ENCODE measurements at regions not wholly inside any gene's neighbourhood (a gene's known extent, or its start where the extent isn't known, plus 50 kb on each side); places are given as distances from the start of the nearest gene placed in this dataset.

DNA sequence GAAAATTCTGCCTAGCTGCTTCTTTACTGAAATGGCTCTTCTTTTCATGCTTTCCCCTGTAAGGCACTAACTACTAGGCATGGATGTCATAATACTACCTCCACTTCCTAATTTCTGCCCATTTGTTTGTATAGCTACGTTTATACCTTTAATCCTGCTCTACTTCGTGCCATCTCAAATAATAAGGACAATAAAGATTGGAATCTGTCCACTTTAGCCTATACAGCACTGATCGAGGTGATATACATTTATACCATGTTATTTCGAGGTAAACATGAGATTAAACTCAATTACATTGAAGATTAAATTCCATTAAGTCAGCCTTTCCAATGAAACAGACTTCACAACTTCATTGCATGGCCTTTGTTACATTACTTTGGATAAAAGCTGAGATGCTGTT, 390.6 kb upstream of the MARCKS start:
- no peaks in the 10 kb centered on the region for H3K27me3 ChIP-seq
- no peak overlapping the region for H3K4me3 ChIP-seq
- H3K4me1 ChIP-seq = no peaks in the 10 kb centered on the region
- H3K9me3 ChIP-seq = no peaks in the 10 kb centered on the region
- no peak overlapping the region for H3K27ac ChIP-seq
- TF ChIP-seq, protein P1, sequence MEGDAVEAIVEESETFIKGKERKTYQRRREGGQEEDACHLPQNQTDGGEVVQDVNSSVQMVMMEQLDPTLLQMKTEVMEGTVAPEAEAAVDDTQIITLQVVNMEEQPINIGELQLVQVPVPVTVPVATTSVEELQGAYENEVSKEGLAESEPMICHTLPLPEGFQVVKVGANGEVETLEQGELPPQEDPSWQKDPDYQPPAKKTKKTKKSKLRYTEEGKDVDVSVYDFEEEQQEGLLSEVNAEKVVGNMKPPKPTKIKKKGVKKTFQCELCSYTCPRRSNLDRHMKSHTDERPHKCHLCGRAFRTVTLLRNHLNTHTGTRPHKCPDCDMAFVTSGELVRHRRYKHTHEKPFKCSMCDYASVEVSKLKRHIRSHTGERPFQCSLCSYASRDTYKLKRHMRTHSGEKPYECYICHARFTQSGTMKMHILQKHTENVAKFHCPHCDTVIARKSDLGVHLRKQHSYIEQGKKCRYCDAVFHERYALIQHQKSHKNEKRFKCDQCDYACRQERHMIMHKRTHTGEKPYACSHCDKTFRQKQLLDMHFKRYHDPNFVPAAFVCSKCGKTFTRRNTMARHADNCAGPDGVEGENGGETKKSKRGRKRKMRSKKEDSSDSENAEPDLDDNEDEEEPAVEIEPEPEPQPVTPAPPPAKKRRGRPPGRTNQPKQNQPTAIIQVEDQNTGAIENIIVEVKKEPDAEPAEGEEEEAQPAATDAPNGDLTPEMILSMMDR (IDR thresholded peaks at IDR 0.05) = no peak
- TF ChIP-seq POLR2A (IDR thresholded peaks at IDR 0.05) = no peak
- no peaks in the 10 kb centered on the region for H3K36me3 ChIP-seq
- DNase-seq = no peak

DNA sequence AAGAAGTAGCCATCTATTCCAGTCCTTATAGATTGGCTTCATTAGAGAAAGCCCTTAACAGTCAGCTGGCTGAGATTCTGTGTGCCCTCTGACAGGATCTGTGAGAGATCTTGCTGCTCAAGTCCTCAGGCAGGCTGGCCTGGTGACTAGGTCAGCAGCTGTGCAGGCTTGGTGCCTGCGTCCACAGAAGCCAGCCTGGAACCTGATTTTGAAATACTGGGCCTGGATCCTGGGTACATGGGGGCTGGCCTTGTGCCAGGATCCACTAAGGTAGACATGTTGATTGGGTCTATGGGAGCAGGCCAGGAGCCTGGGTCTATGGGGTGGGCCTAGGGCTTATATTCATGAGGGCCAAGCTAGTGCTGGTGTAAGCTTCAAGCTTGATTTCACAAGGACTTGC, 381.8 kb upstream of the MARCKS start:
- no peak for TF ChIP-seq POLR2A (IDR thresholded peaks at IDR 0.05)
- TF ChIP-seq, protein P1 (IDR thresholded peaks at IDR 0.05) = no peak
- Histone ChIP-seq H3K27me3 (no peaks in the 10 kb centered on the region), H3K36me3 (no peaks in the 10 kb centered on the region), H3K27ac (no peak overlapping the region), H3K9me3 (no peaks in the 10 kb centered on the region), H3K4me3 (no peak overlapping the region), H3K4me1 (no peaks in the 10 kb centered on the region)
- DNase-seq = no peak

DNA sequence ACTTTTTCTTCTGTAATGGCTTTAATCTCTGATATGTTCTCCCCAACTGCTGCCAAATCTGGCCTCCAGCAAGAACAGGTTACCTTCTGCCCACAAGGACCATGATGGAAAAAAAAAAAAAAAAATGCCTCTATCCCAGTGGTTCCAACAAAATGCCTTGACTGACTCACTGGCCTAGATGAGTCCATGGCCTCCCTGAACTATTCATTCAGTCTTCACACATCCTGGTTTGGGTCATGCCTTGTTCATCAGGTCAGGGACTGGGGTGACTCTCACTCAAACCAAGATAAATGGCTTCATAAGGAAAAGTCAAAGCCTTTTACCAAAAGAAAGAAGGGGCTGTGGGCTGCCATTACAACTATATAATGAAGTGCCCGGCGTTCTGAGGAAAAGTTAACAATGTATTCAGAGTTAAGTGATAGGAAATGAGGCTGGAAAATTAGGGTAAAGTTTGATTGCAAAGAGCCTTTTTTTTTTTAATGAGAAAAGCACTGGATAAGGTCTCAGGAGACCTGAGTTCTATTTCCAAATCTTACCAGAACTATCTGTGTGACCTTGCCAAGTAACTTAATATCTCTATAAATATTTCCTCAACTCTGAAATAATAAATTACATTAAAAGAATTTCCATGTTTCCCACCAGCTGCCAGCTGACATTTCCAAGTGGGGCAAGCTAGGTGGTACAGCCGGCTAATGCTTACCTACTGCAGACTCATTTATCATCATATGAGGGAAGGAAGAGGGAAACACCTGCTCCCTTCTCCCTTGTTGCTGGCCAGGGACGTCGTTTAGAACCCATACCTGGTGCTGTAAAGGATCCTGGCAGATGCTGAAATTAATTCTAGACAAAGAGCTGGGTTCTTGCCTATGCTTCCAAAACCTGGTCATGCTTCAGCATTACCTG, 380.0 kb upstream of the MARCKS start:
- H3K9me3 ChIP-seq = no peaks in the 10 kb centered on the region
- no peak overlapping the region for H3K27ac ChIP-seq
- no peaks in the 10 kb centered on the region for H3K27me3 ChIP-seq
- TF ChIP-seq POLR2A (IDR thresholded peaks at IDR 0.05) = no peak
- TF ChIP-seq, protein P1 (IDR thresholded peaks at IDR 0.05) = no peak
- H3K4me1 ChIP-seq = no peaks in the 10 kb centered on the region
- H3K36me3 ChIP-seq = no peaks in the 10 kb centered on the region
- no peak overlapping the region for H3K4me3 ChIP-seq
- no peak for DNase-seq

DNA sequence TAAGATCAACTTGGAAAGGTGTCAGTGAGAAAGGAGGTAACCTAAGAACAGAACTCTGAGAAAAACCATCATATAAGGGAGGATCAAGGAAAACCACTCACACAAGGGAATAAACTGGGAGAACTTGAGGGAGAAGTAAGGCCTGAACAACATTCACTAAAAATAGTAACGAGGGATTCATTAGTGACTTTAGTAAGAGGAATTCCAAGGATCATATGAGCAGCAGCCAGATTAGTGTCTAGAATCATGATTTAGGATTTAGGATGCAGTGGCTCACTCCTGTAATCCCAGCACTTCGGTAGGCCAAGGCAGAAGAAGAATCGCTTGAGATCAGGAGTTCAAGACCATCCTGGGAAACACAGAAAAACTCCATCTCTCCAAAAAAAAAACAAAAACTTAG, 376.5 kb upstream of the MARCKS start:
- H3K9me3 ChIP-seq = no peaks in the 10 kb centered on the region
- no peak for DNase-seq
- no peaks in the 10 kb centered on the region for H3K36me3 ChIP-seq
- no peak for TF ChIP-seq POLR2A (IDR thresholded peaks at IDR 0.05)
- TF ChIP-seq, protein P1 (IDR thresholded peaks at IDR 0.05) = no peak
- no peaks in the 10 kb centered on the region for H3K27me3 ChIP-seq
- H3K27ac ChIP-seq = no peak overlapping the region
- H3K4me3 ChIP-seq = no peak overlapping the region
- no peaks in the 10 kb centered on the region for H3K4me1 ChIP-seq

DNA sequence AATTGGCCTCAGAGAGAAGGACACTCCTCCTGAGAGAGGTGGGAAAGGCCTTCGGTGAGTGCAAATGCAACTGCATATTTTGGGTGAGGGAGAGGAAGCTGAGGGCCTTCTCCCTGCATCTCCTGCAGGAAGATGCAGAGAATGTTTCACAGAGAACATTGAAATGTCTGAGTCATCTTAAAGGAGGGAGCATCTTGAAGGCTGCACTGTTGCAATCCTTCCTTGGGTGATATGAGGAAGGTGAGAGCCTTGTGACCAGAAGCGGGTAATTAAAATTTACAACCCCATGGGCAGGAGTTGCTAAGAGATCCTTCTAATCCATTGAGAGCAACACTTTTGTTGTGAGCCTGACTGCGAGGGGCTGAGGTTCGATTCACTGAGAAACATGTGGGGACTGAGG, 375.7 kb upstream of the MARCKS start:
- no peaks in the 10 kb centered on the region for H3K36me3 ChIP-seq
- no peak overlapping the region for H3K27ac ChIP-seq
- no peaks in the 10 kb centered on the region for H3K9me3 ChIP-seq
- no peaks in the 10 kb centered on the region for H3K27me3 ChIP-seq
- TF ChIP-seq, protein P1 (IDR thresholded peaks at IDR 0.05) = no peak
- TF ChIP-seq POLR2A (IDR thresholded peaks at IDR 0.05) = no peak
- no peak overlapping the region for H3K4me3 ChIP-seq
- DNase-seq = no peak
- H3K4me1 ChIP-seq = no peaks in the 10 kb centered on the region
